ENCODE measurements at regions not wholly inside any gene's neighbourhood (a gene's known extent, or its start where the extent isn't known, plus 50 kb on each side); places are given as distances from the start of the nearest gene placed in this dataset.

DNA sequence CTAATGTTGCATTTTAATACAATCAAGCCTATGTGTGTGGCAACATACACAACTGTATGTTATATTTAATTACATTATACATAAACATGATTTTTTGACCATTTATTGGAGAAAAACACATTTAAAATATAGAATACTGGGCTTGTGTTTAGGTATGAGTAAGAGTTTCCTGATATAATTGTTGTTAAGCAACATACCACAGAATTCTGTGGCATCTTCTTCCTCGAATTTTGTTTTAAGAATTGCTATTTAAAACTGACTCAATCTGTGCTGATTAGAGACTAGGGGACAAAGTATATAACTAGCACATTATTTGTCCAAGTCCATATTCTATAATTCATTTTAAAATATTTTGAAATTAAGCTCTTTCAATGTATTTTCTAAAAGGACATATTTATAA lies 376.8 kb upstream of the THBS1 start:
- no peak for DNase-seq (ENCODE audit: low read depth, low spot score)
- TF ChIP-seq, protein P1, sequence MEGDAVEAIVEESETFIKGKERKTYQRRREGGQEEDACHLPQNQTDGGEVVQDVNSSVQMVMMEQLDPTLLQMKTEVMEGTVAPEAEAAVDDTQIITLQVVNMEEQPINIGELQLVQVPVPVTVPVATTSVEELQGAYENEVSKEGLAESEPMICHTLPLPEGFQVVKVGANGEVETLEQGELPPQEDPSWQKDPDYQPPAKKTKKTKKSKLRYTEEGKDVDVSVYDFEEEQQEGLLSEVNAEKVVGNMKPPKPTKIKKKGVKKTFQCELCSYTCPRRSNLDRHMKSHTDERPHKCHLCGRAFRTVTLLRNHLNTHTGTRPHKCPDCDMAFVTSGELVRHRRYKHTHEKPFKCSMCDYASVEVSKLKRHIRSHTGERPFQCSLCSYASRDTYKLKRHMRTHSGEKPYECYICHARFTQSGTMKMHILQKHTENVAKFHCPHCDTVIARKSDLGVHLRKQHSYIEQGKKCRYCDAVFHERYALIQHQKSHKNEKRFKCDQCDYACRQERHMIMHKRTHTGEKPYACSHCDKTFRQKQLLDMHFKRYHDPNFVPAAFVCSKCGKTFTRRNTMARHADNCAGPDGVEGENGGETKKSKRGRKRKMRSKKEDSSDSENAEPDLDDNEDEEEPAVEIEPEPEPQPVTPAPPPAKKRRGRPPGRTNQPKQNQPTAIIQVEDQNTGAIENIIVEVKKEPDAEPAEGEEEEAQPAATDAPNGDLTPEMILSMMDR (IDR thresholded peaks at IDR 0.05; ENCODE audit: low read depth, low read length) = no peak
- no peak overlapping the region for H3K4me3 ChIP-seq (ENCODE audit: low read depth, low read length)
- in situ Hi-C loops (cut with HindIII; ENCODE audit: low sequenced_read_pairs) = no loop called here

- in situ Hi-C loops (cut with HindIII; ENCODE audit: low sequenced_read_pairs) = no loop called here
- no peak for DNase-seq (ENCODE audit: low read depth, low spot score)
- H3K4me3 ChIP-seq (ENCODE audit: low read depth, low read length) = no peak overlapping the region
- TF ChIP-seq, protein P1 (IDR thresholded peaks at IDR 0.05; ENCODE audit: low read depth, low read length) = no peak
These were observed 375.8 kb upstream of the THBS1 start for GRCh38 chr15:39205081-39205480.

DNA sequence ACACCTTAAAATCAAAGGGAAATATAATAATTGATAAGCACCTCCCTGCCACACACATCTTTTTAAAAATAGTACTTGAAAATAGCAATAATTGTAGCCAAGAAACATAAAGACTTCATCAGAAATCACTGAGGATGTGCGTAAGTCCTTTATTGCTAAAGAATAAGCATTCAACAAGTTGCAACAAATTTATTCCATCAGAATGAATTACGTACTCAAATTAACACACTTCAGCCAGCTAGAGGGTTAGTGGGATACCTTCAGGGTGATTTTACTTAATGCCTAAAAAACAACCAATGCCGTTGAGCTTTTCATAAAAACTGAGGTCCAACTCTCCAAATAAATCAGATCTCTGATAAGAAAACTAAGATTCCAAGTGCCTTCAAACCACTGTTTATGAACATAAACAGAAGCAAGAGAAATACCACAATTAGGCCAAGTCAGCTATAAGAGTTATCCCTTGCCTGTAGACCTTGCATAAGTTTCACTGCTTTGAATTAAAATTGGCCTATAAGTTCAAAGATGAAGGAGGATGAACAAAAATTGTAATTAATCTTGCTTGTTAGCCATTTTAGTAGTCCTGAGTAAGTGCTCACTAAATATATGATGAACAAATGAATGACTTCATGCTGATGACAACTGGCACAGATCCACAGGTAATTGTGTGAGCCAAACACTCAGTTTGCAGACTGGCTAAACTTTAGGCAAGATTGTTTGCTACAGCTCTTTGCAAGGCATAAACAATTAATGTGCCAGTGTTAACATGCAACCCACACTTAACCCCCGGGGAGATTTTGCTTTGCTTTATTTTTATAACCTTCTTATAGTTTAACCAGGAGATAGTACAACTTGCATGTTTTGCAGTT lies 375.1 kb upstream of the THBS1 start:
- in situ Hi-C loops (cut with HindIII; ENCODE audit: low sequenced_read_pairs) = no loop called here

DNA sequence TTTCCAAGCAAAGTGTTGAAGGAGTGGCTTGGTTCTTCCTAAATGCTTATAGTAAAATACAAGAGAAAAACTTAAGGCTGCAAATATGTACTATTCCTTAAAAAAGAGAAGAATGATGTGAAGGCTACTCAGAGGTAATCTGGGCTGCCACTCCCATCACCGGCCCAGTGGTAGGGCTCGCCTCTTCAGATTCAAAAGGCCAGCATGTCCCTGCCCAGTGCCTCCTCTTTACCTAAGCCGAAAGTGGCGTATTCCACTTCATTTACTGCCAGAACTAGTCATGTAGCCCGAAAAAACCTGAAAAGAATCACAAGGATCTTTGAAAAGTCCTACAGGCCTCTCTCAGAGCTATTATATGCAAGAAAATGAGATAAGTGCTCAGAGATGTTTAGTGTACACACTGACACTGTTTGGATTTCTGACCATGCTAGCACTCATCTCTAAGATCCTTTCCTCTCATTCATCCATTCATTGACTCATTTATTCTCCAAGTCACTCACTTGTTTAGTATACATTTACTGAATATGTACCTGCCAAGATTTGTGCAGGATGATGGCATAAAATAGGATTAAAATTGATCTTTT lies 373.3 kb upstream of the THBS1 start:
- TF ChIP-seq, protein P1 (IDR thresholded peaks at IDR 0.05; ENCODE audit: low read depth, low read length) = no peak
- no peak for DNase-seq (ENCODE audit: low read depth, low spot score)
- in situ Hi-C loops (cut with HindIII; ENCODE audit: low sequenced_read_pairs) = no loop called here
- no peak overlapping the region for H3K4me3 ChIP-seq (ENCODE audit: low read depth, low read length)

More for the DNA sequence above, 375.1 kb upstream of the THBS1 start:
- H3K4me3 ChIP-seq (ENCODE audit: low read depth, low read length) = no peak overlapping the region
- no peak for DNase-seq (ENCODE audit: low read depth, low spot score)
- TF ChIP-seq, protein P1 (IDR thresholded peaks at IDR 0.05; ENCODE audit: low read depth, low read length) = no peak

DNA sequence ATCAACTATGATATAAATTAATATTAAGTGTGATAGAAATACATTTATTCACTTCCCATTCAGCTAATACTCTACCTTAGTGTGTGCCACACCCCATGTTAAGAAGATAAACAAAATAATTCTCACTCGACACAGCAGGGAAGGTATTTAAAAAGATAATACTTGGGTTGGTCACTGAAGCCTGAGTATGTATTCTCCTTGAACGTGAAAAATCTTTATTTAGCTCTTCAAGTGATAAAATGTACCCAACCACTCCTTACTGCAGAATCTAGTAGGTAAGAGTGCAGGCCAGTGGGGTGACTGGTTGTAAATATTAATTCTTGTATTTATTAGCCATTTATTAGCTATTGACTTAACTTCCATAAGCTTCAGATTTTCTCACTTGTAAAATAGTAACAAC lies 372.7 kb upstream of the THBS1 start:
- TF ChIP-seq, protein P1 (IDR thresholded peaks at IDR 0.05; ENCODE audit: low read depth, low read length) = no peak
- DNase-seq (ENCODE audit: low read depth, low spot score) = no peak
- in situ Hi-C loops (cut with HindIII; ENCODE audit: low sequenced_read_pairs) = no loop called here
- H3K4me3 ChIP-seq (ENCODE audit: low read depth, low read length) = no peak overlapping the region

- TF ChIP-seq, protein P1 (IDR thresholded peaks at IDR 0.05; ENCODE audit: low read depth, low read length) = no peak
- no peak overlapping the region for H3K4me3 ChIP-seq (ENCODE audit: low read depth, low read length)
- in situ Hi-C loops (cut with HindIII; ENCODE audit: low sequenced_read_pairs) = no loop called here
- no peak for DNase-seq (ENCODE audit: low read depth, low spot score)
These were observed 371.2 kb upstream of the THBS1 start for GRCh38 chr15:39209548-39210211.

All from astrocyte of the spinal cord (primary cell).